Mesenchymal stem cell (in vitro differentiated cells and primary cell): ENCODE measurements at regions not wholly inside any gene's neighbourhood (a gene's known extent, or its start where the extent isn't known, plus 50 kb on each side); places are given as distances from the start of the nearest gene placed in this dataset.

Experiments used
- DNase-seq: peaks from one replicate; pipeline ENCODE4 v3.0.0-alpha.2; 2013
- H2AFZ ChIP-seq: one replicate; pipeline ENCODE4 v1.6.1; 2013; ENCODE audit warnings: low read depth, mild to moderate bottlenecking, control low read depth, inconsistent platforms, low read length, moderate library complexity
- H2AK5ac ChIP-seq: 2 replicates; pipeline ENCODE4 v1.6.1; 2013; ENCODE audit warnings: low read length, moderate library complexity, mild to moderate bottlenecking, inconsistent platforms; ENCODE audit not compliant: severe bottlenecking
- H2BK120ac ChIP-seq: one replicate; pipeline ENCODE4 v1.6.1; 2013; ENCODE audit warnings: low read depth, mild to moderate bottlenecking, inconsistent platforms, low read length, moderate library complexity
- H2BK12ac ChIP-seq, 2 experiments: one replicate each; pipeline ENCODE4 v1.6.1; 2013; ENCODE audit warnings: inconsistent platforms in 2 of 2, low read length in 2 of 2, mild to moderate bottlenecking in 2 of 2, moderate library complexity in 2 of 2, control low read depth in 1 of 2
- H2BK15ac ChIP-seq: one replicate; pipeline ENCODE4 v1.6.1; 2013; ENCODE audit warnings: mild to moderate bottlenecking, low read depth, inconsistent platforms; ENCODE audit not compliant: poor library complexity, severe bottlenecking
- H2BK5ac ChIP-seq: 2 replicates; pipeline ENCODE4 v1.6.1; 2013; ENCODE audit warnings: low read depth, mild to moderate bottlenecking, low read length, control low read depth, inconsistent platforms; ENCODE audit not compliant: poor library complexity, severe bottlenecking
- H3K14ac ChIP-seq, 2 experiments: one replicate each; pipeline ENCODE4 v1.6.1; 2013; ENCODE audit warnings: inconsistent platforms in 2 of 2, low read length in 2 of 2, control low read depth in 1 of 2, mild to moderate bottlenecking in 1 of 2, moderate library complexity in 1 of 2
- H3K18ac ChIP-seq, 2 experiments: one replicate each; pipeline ENCODE4 v1.6.1; 2013; ENCODE audit warnings: inconsistent platforms in 2 of 2, low read length in 2 of 2, control low read depth in 1 of 2, low read depth in 1 of 2, mild to moderate bottlenecking in 1 of 2
- H3K23ac ChIP-seq, 2 experiments: one replicate each; pipeline ENCODE4 v1.6.1; 2013; ENCODE audit warnings: inconsistent platforms in 2 of 2, low read length in 2 of 2, mild to moderate bottlenecking in 2 of 2, moderate library complexity in 2 of 2, control low read depth in 1 of 2
- H3K27ac ChIP-seq: 2 replicates; pipeline ENCODE4 v1.5.1; 2013; ENCODE audit warnings: mild to moderate bottlenecking, moderate library complexity, low read length, control low read depth, inconsistent platforms; ENCODE audit not compliant: poor library complexity, severe bottlenecking
- H3K27me3 ChIP-seq, 2 experiments: 2 replicates each; pipeline versions ENCODE4 v1.6.1 to v1.7.0; 2013; ENCODE audit warnings: low read length in 2 of 2, mild to moderate bottlenecking in 2 of 2, moderate library complexity in 2 of 2, control low read depth in 1 of 2, inconsistent platforms in 1 of 2; ENCODE audit not compliant: control insufficient read depth in 1 of 2, insufficient read depth in 1 of 2
- H3K36me3 ChIP-seq, 2 experiments: 2 replicates each; pipeline versions ENCODE4 v1.6.1 to v1.7.0; 2013; ENCODE audit warnings: low read length in 2 of 2, control low read depth in 1 of 2, inconsistent platforms in 1 of 2, low read depth in 1 of 2, mild to moderate bottlenecking in 1 of 2; ENCODE audit not compliant: insufficient read depth in 2 of 2, control insufficient read depth in 1 of 2
- H3K4ac ChIP-seq, 2 experiments: one replicate each; pipeline ENCODE4 v1.6.1; 2013; ENCODE audit warnings: inconsistent platforms in 2 of 2, low read length in 2 of 2, mild to moderate bottlenecking in 2 of 2, moderate library complexity in 2 of 2, control low read depth in 1 of 2, low read depth in 1 of 2
- H3K4me1 ChIP-seq: 2 replicates; pipeline ENCODE4 v1.6.1; 2013; ENCODE audit warnings: low read depth, low read length, control low read depth; ENCODE audit not compliant: control insufficient read depth, insufficient read depth
- H3K4me2 ChIP-seq: 2 replicates; pipeline ENCODE4 v1.6.1; 2013; ENCODE audit warnings: low read length, mild to moderate bottlenecking, inconsistent platforms; ENCODE audit not compliant: poor library complexity, severe bottlenecking
- H3K4me3 ChIP-seq, 2 experiments: 2 replicates each; pipeline versions ENCODE4 v1.5.1 to v1.7.0; 2013; ENCODE audit warnings: low read length in 2 of 2, mild to moderate bottlenecking in 2 of 2, control low read depth in 1 of 2, low read depth in 1 of 2; ENCODE audit not compliant: insufficient read depth in 1 of 2
- H3K79me1 ChIP-seq: replicated peaks from 2 replicates; pipeline ENCODE4 v1.6.1; 2013; ENCODE audit warnings: mild to moderate bottlenecking, control low read depth, low read length, inconsistent platforms; ENCODE audit not compliant: poor library complexity, severe bottlenecking
- H3K9ac ChIP-seq: 2 replicates; pipeline ENCODE4 v1.7.0; 2013; ENCODE audit warnings: mild to moderate bottlenecking, low read length, moderate library complexity
- H3K9me3 ChIP-seq: 2 replicates; pipeline ENCODE4 v1.7.0; 2013; ENCODE audit warnings: mild to moderate bottlenecking, low read length; ENCODE audit not compliant: control insufficient read depth
- H4K8ac ChIP-seq: one replicate; pipeline ENCODE4 v1.6.1; 2013; ENCODE audit warnings: inconsistent platforms, mild to moderate bottlenecking, low read length, moderate library complexity
- H4K91ac ChIP-seq: one replicate; pipeline ENCODE4 v1.6.1; 2013; ENCODE audit warnings: mild to moderate bottlenecking, low read length, inconsistent platforms
- WGBS: methylation state at CpG from one replicate; pipeline ENCODE4 v1.1.7; 2013; ENCODE audit warnings: mixed read lengths; 5-methylcytosine and 5-hydroxymethylcytosine counted together

DNA sequence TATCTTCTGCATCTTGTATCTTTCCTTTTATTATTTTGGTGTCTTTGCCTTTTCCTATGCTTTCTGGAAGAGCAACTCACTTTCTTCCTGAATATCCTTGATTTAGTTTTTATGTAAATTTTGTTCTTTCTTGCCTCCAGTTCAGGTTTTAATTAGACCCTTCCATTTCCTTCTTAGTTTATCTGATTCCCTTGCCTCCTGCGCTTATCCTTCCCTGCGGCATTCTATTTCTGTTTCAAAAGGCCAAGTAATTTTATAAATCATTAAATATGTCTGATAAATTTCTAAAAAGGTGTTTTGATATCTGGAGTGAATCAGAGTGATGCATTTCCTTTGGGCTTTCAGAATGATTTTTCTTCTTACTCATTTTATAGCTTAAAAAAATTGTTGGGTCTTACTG, 167.7 kb upstream of the WDR11 start:
- H4K8ac ChIP-seq, result no peak overlapping the region
- H2BK120ac ChIP-seq, result no peak overlapping the region
- no peak overlapping the region for H3K4me3 ChIP-seq

DNA sequence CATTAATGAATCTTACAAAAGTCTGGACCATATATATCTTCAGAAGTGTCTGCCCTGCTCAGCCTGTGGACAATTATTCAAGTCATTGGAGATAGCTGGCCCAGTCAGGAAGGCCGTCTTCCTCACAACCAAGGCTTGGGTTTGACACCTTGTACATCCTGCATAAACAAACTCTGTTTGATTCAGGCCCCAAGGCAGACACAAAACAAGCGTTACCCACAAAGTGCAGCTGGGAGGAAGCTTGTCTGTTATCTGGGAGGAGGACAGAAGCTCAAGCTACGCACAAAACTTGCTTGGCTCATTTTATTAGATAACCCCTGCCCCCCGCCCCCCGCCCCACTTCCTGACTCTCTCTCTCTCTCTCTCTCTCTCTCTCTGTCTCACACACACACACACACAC, 166.9 kb upstream of the WDR11 start:
- Histone ChIP-seq H3K4me3 (no peak overlapping the region), H3K4me2 (no peak overlapping the region), H3K27me3 (no peaks in the 10 kb centered on the region), H2AK5ac (no peak overlapping the region), H2BK12ac (no peak overlapping the region), H2AFZ (no peak overlapping the region), H2BK5ac (no peak overlapping the region), H3K4me1 (no peaks in the 10 kb centered on the region), H4K8ac (no peak overlapping the region), H3K18ac (no peak overlapping the region), H4K91ac (no peak overlapping the region), H3K4ac (no peak overlapping the region), H3K14ac (no peak overlapping the region), H3K36me3 (no peaks in the 10 kb centered on the region), H2BK15ac (no peak overlapping the region), H3K27ac (no peak overlapping the region), H3K9ac (no peak overlapping the region), H3K23ac (no peak overlapping the region), H3K79me1 (no peaks in the 10 kb centered on the region), H2BK120ac (no peak overlapping the region), H3K9me3 (peaks cover 4% of the 10 kb centered on the region)
- no peak for DNase-seq
- WGBS, result 9% methylated on average over 2 of the region's 5 CpGs

More for the DNA sequence above, 167.7 kb upstream of the WDR11 start:
- no peak overlapping the region for H3K23ac ChIP-seq
- H3K4ac ChIP-seq, result no peak overlapping the region
- H3K9ac ChIP-seq, result no peak overlapping the region
- no peak overlapping the region for H2AK5ac ChIP-seq
- no peak overlapping the region for H3K18ac ChIP-seq
- no peak overlapping the region for H2AFZ ChIP-seq
- H2BK12ac ChIP-seq, result no peak overlapping the region
- no peak for DNase-seq
- no peaks in the 10 kb centered on the region for H3K36me3 ChIP-seq
- H3K4me1 ChIP-seq, result no peaks in the 10 kb centered on the region
- peaks cover 9% of the 10 kb centered on the region for H3K9me3 ChIP-seq
- no peak overlapping the region for H3K27ac ChIP-seq
- H2BK5ac ChIP-seq, result no peak overlapping the region
- no peaks in the 10 kb centered on the region for H3K79me1 ChIP-seq
- no peak overlapping the region for H3K14ac ChIP-seq
- no CpG with 5 or more reads among the region's 2 CpGs for WGBS
- no peak overlapping the region for H2BK15ac ChIP-seq
- H4K91ac ChIP-seq, result no peak overlapping the region
- no peaks in the 10 kb centered on the region for H3K27me3 ChIP-seq
- H3K4me2 ChIP-seq, result no peak overlapping the region

DNA sequence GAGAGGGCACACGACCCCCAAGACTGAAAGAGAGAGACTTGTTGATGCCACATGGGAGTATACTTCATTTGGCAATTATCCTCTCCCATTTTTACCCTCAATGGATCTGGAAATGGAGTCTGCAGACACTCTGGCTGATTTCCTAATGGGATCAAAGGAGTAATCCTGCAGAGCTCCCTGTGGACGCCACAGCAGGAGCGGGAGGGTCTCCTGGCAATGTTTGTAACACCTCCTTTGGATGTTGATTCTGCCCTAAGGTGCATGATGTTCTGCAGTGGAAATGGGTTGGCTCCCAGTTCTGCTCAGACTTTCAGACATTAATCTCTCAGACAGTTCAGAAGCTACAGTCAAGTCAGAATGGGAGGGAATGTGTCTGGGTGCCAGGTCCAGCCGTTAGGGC, 166.0 kb upstream of the WDR11 start:
- H2BK15ac ChIP-seq, result no peak overlapping the region
- H3K4me3 ChIP-seq, result no peak overlapping the region
- no peak overlapping the region for H4K91ac ChIP-seq
- H3K4ac ChIP-seq, result no peak overlapping the region
- no peak overlapping the region for H2AK5ac ChIP-seq
- no peak overlapping the region for H3K9ac ChIP-seq
- H3K36me3 ChIP-seq, result no peaks in the 10 kb centered on the region
- H2BK5ac ChIP-seq, result no peak overlapping the region
- H2AFZ ChIP-seq, result no peak overlapping the region
- H3K4me2 ChIP-seq, result no peak overlapping the region
- H3K9me3 ChIP-seq, result no peaks in the 10 kb centered on the region
- no peaks in the 10 kb centered on the region for H3K27me3 ChIP-seq
- no peak overlapping the region for H3K14ac ChIP-seq
- no peak overlapping the region for H2BK120ac ChIP-seq
- H2BK12ac ChIP-seq, result no peak overlapping the region
- H3K79me1 ChIP-seq, result no peaks in the 10 kb centered on the region
- H3K18ac ChIP-seq, result no peak overlapping the region
- 40% methylated on average over 3 of the region's 4 CpGs for WGBS
- no peaks in the 10 kb centered on the region for H3K4me1 ChIP-seq
- H4K8ac ChIP-seq, result no peak overlapping the region
- H3K27ac ChIP-seq, result no peak overlapping the region
- no peak for DNase-seq
- no peak overlapping the region for H3K23ac ChIP-seq

DNA sequence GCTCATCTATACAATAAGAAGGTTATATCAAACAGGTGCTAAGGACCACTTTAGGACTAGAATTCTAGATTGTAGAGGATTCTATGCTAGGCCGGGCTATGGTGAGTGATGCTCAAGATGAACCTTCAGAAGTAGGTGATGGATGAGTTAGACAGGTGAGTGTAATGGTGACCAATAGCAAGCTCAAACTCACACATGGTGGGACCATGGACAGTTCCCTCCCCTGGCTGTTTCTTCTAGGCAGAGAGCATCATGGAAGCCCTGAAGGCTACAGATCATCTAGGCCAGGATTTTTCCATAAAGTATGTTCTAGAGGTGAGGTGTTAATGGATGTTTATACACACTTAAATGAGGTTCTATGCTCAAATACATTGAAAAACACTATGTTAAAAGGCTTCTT, 162.2 kb upstream of the WDR11 start:
- Histone ChIP-seq H3K14ac (no peak overlapping the region), H3K36me3 (no peaks in the 10 kb centered on the region), H4K91ac (no peak overlapping the region), H3K4me2 (no peak overlapping the region), H3K18ac (no peak overlapping the region), H3K79me1 (no peaks in the 10 kb centered on the region), H3K9ac (no peak overlapping the region), H3K4me3 (no peak overlapping the region), H3K9me3 (no peaks in the 10 kb centered on the region), H3K4ac (no peak overlapping the region), H4K8ac (no peak overlapping the region), H2BK120ac (no peak overlapping the region), H3K27me3 (no peaks in the 10 kb centered on the region), H2BK12ac (no peak overlapping the region), H3K27ac (no peak overlapping the region), H3K4me1 (no peaks in the 10 kb centered on the region), H2AK5ac (no peak overlapping the region), H2BK15ac (no peak overlapping the region), H2BK5ac (no peak overlapping the region), H2AFZ (no peak overlapping the region), H3K23ac (no peak overlapping the region)
- WGBS, result 78% methylated on average over 1 of the region's 1 CpG
- DNase-seq, result no peak
